ENCODE measurements at regions not wholly inside any gene's neighbourhood (a gene's known extent, or its start where the extent isn't known, plus 50 kb on each side); places are given as distances from the start of the nearest gene placed in this dataset.
"Not testable (repeated sequence)": the region's sequence is repeated elsewhere in the genome, so short reads cannot be mapped to it uniquely, and the experiment has no call there.

DNA sequence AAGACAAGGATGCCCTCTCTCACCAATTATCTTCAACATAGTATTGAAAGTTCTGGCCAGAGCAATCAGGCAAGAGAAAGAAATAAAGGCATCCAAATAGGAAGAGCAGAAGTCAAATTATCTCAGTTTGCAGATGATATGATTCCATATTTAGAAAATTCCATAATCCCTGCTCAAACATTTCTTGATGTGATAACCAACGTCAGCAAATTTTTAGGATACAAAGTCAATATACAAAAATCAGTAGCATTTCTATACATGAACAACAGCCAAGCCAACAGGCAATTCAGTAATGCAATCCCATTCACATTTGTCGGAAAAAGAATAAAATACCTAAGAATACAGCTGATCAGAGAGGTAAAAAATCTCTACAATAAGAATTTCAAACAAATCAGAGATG lies 969.7 kb upstream of the USP15 start:
- TF ChIP-seq, protein P1, sequence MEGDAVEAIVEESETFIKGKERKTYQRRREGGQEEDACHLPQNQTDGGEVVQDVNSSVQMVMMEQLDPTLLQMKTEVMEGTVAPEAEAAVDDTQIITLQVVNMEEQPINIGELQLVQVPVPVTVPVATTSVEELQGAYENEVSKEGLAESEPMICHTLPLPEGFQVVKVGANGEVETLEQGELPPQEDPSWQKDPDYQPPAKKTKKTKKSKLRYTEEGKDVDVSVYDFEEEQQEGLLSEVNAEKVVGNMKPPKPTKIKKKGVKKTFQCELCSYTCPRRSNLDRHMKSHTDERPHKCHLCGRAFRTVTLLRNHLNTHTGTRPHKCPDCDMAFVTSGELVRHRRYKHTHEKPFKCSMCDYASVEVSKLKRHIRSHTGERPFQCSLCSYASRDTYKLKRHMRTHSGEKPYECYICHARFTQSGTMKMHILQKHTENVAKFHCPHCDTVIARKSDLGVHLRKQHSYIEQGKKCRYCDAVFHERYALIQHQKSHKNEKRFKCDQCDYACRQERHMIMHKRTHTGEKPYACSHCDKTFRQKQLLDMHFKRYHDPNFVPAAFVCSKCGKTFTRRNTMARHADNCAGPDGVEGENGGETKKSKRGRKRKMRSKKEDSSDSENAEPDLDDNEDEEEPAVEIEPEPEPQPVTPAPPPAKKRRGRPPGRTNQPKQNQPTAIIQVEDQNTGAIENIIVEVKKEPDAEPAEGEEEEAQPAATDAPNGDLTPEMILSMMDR (IDR thresholded peaks at IDR 0.05): no peak
- Mint-ChIP-seq H3K4me3 (no peak overlapping the region), H3K36me3 (ENCODE audit: low read depth) (no peaks in the 10 kb centered on the region), H3K9me3 (peaks cover 55% of the 10 kb centered on the region), H3K4me1 (no peaks in the 10 kb centered on the region), H3K27me3 (ENCODE audit: low read depth, poor library complexity) (peaks cover 12% of the 10 kb centered on the region), H3K27ac (no peak overlapping the region)
- DNase-seq: no peak

DNA sequence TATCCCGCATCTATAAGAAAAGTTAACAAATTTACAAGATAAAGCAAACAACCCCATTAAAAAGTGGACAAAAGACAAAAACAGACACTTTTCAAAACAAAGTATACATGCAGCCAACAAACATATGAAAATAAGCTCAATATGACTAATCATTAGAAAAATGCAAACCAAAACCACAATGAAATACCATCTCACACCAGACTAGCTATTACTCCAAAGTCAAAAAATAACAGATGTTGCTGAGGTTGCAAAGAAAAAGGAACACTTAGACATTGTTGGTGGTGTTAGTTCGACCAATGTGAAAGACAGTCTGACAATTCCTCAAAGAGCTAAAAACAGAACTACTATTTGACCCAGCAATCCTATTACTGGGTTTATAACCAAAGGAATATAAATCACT lies 968.6 kb upstream of the USP15 start:
- Mint-ChIP-seq H3K4me3 (no peak overlapping the region), H3K4me1 (no peaks in the 10 kb centered on the region)

DNA sequence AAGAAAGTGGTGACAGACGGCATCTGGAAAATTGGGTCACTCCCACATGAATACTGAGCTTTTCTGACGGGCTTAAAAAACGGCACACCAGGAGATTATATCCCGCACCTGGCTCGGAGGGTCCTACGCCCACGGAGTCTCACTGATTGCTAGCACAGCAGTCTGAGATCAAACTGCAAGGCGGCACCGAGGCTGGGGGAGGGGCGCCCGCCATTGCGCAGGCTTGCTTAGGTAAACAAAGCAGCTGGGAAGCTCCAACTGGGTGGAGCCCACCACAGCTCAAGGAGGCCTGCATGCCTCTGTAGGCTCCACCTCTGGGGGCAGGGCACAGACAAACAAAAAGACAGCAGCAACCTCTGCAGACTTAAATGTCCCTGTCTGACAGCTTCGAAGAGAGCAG lies 966.2 kb upstream of the USP15 start:
- H3K27ac Mint-ChIP-seq; H3K27me3 Mint-ChIP-seq (ENCODE audit: low read depth, poor library complexity); H3K36me3 Mint-ChIP-seq (ENCODE audit: low read depth); H3K4me1 Mint-ChIP-seq; DNase-seq; H3K4me3 Mint-ChIP-seq: not testable (repeated sequence)
- peaks cover 29% of the 10 kb centered on the region for H3K9me3 Mint-ChIP-seq

More for the DNA sequence above, 968.6 kb upstream of the USP15 start:
- no peak overlapping the region for H3K27ac Mint-ChIP-seq
- TF ChIP-seq, protein P1 (IDR thresholded peaks at IDR 0.05): no peak
- H3K36me3 Mint-ChIP-seq (ENCODE audit: low read depth): no peaks in the 10 kb centered on the region
- no peak for DNase-seq
- peaks cover 12% of the 10 kb centered on the region for H3K27me3 Mint-ChIP-seq (ENCODE audit: low read depth, poor library complexity)
- H3K9me3 Mint-ChIP-seq: peaks cover 48% of the 10 kb centered on the region

DNA sequence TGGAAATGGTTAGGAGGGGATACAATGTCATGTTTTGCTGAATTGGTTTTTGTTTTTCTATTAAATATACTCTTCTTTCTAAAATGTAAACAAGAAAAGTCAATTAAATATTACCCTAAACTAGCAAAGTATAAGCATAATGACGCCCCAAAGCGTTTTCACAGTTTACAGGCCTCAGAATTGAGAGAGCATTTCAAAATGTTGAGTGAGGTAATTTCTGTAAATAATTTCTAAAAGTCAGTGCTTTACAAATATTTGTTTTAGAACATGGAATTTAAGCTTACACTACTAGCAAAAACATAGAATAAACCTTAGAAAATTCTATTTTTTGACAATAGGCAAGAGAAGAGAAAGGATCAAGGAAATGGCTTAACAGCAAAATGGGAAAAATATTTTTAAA lies 958.4 kb upstream of the USP15 start:
- no peak overlapping the region for H3K4me3 Mint-ChIP-seq
- no peaks in the 10 kb centered on the region for H3K9me3 Mint-ChIP-seq
- DNase-seq: no peak
- no peak overlapping the region for H3K27ac Mint-ChIP-seq
- TF ChIP-seq, protein P1 (IDR thresholded peaks at IDR 0.05): no peak
- H3K36me3 Mint-ChIP-seq (ENCODE audit: low read depth): no peaks in the 10 kb centered on the region
- no peaks in the 10 kb centered on the region for H3K4me1 Mint-ChIP-seq
- no peaks in the 10 kb centered on the region for H3K27me3 Mint-ChIP-seq (ENCODE audit: low read depth, poor library complexity)

DNA sequence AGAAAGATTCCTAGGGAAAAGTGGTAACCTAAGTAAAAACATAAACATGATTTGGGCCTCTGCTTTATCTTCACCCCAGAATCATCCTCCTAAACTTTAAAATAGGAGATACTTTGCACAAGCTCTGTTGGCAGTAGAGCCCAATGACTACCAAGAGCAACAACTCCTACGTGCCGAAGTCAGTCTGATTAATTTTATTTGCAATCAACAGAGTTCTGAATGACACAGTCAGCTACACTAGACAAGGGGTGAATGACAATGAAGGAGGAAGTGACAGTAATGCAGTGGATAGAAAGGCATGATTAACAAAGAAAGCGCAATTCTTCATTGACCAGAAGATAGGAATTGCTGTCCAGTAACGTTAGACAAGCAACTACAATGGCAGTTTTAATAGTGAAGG lies 957.9 kb upstream of the USP15 start:
- H3K4me1 Mint-ChIP-seq: no peaks in the 10 kb centered on the region
- no peak overlapping the region for H3K27ac Mint-ChIP-seq
- no peak overlapping the region for H3K4me3 Mint-ChIP-seq
- TF ChIP-seq, protein P1 (IDR thresholded peaks at IDR 0.05): no peak
- H3K36me3 Mint-ChIP-seq (ENCODE audit: low read depth): no peaks in the 10 kb centered on the region
- H3K27me3 Mint-ChIP-seq (ENCODE audit: low read depth, poor library complexity): no peaks in the 10 kb centered on the region
- DNase-seq: no peak
- no peaks in the 10 kb centered on the region for H3K9me3 Mint-ChIP-seq

DNA sequence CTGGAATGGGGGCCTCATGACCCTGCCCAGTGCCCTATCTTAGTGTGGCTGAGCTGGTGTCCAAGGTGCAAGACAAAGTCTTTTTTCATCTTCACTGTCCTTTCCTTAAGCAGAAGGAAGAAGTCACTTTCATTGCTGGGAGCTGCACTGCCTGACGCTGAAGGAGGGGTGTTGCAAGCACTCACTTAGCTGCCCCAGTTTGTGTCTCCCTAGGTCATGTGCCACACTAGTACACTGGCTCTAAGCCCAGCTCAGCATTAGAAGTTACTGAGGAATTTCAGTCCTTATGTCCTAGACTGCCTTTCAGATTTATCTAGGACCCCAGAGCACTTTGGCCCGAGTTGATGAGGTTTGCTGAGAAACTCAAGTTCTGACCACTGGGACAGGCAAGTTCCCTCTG lies 952.0 kb upstream of the USP15 start:
- H3K4me3 Mint-ChIP-seq: no peak overlapping the region
- no peaks in the 10 kb centered on the region for H3K4me1 Mint-ChIP-seq
- no peak for DNase-seq
- no peaks in the 10 kb centered on the region for H3K27me3 Mint-ChIP-seq (ENCODE audit: low read depth, poor library complexity)
- H3K27ac Mint-ChIP-seq: no peak overlapping the region
- no peaks in the 10 kb centered on the region for H3K36me3 Mint-ChIP-seq (ENCODE audit: low read depth)
- TF ChIP-seq, protein P1 (IDR thresholded peaks at IDR 0.05): no peak
- no peaks in the 10 kb centered on the region for H3K9me3 Mint-ChIP-seq

Data from nephron progenitor cell (in vitro differentiated cells).